ENCODE measurements at regions not wholly inside any gene's neighbourhood (a gene's known extent, or its start where the extent isn't known, plus 50 kb on each side); places are given as distances from the start of the nearest gene placed in this dataset.
"Not testable (repeated sequence)": the region's sequence is repeated elsewhere in the genome, so short reads cannot be mapped to it uniquely, and the experiment has no call there.

DNA sequence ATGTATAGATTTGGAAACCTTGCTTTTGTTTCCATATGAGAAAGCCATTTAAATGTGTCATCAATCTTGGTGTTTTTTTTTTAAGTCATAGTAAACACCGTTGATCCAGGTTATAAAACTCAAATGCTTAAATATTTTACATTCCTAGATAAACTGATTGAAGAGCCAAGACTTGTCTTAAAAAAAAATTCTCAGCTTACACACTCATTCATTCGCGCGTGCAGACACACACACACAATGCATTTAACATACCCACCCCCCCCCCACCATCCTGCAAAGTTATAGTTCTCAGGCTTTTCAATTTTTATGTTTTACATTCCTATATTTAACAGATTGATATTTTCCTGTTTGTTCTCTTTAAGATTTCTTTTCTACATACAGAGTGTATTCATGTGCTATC lies 536.4 kb downstream of the PRKD1 start:
- Mint-ChIP-seq H3K4me1 (no peaks in the 10 kb centered on the region), H3K27me3 (ENCODE audit: low read depth) (peaks cover 10% of the 10 kb centered on the region), H3K36me3 (ENCODE audit: low read depth) (no peaks in the 10 kb centered on the region), H3K4me3 (no peak overlapping the region), H3K9me3 (no peaks in the 10 kb centered on the region), H3K27ac (no peak overlapping the region)
- TF ChIP-seq, protein P1, sequence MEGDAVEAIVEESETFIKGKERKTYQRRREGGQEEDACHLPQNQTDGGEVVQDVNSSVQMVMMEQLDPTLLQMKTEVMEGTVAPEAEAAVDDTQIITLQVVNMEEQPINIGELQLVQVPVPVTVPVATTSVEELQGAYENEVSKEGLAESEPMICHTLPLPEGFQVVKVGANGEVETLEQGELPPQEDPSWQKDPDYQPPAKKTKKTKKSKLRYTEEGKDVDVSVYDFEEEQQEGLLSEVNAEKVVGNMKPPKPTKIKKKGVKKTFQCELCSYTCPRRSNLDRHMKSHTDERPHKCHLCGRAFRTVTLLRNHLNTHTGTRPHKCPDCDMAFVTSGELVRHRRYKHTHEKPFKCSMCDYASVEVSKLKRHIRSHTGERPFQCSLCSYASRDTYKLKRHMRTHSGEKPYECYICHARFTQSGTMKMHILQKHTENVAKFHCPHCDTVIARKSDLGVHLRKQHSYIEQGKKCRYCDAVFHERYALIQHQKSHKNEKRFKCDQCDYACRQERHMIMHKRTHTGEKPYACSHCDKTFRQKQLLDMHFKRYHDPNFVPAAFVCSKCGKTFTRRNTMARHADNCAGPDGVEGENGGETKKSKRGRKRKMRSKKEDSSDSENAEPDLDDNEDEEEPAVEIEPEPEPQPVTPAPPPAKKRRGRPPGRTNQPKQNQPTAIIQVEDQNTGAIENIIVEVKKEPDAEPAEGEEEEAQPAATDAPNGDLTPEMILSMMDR (IDR thresholded peaks at IDR 0.05; ENCODE audit: unreplicated experiment in 3 of 3), result no peak

DNA sequence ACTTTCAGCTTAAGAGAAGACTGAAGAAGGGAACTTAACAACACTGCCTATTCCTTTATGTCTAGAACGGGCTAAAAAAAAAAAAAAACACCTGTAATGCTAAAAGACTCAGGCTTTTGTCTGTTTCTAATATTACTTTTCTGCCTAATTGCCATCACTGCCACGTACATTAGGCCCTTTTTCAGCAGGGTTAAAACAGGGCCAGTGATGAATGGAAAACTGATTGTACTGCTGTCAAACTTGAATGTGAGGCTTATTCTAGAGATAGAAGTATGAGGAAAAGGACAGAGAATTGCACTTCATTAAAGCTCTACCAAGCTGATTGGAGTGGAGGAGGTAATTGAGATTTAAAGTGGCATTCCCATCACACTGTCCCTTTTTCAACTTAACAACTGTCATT lies 535.8 kb downstream of the PRKD1 start:
- TF ChIP-seq, protein P1 (IDR thresholded peaks at IDR 0.05; ENCODE audit: unreplicated experiment in 3 of 3), result no peak
- Mint-ChIP-seq H3K9me3 (no peaks in the 10 kb centered on the region), H3K4me3 (no peak overlapping the region), H3K27ac (no peak overlapping the region), H3K36me3 (ENCODE audit: low read depth) (no peaks in the 10 kb centered on the region), H3K4me1 (no peaks in the 10 kb centered on the region), H3K27me3 (ENCODE audit: low read depth) (peaks cover 10% of the 10 kb centered on the region)

DNA sequence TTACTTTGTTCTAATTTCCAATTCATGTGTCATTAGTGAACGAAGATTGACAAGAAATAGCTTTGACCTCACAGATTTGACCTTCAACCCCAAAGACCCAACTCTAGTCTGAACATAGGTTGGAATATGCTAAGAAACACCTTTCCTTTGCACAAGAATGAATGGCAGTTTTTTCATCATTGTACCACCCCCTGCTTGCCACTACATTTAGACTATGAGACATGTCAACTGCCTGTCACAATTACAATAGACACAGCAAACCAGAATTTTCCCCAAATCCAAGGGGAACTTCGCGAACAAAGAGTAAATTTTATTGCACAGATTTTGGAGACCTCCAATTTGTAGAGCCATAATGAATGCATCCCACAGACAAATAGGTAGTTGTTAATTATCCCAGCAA lies 535.4 kb downstream of the PRKD1 start:
- TF ChIP-seq, protein P1 (IDR thresholded peaks at IDR 0.05; ENCODE audit: unreplicated experiment in 3 of 3), result no peak
- Mint-ChIP-seq H3K4me1 (no peaks in the 10 kb centered on the region), H3K4me3 (no peak overlapping the region), H3K9me3 (no peaks in the 10 kb centered on the region), H3K27me3 (ENCODE audit: low read depth) (peaks cover 10% of the 10 kb centered on the region), H3K36me3 (ENCODE audit: low read depth) (no peaks in the 10 kb centered on the region), H3K27ac (no peak overlapping the region)

DNA sequence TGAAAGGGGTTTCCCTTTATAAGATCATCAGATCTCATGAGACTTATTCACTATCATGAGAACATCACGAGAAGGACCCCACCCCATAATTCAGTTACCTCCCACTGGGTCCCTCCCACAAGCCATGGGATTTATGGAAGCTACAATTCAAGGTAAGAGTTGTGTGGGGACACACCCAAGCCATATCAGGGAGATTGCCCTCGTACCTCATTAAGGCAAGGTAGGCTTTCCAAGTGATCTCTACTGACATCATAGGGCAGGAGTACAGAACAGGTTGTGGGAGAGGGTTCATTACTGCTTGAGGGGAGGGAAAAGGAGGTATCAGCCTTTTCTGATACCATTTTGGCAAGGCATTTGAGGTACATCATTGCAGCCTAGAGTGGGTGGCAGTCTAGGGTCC lies 524.6 kb downstream of the PRKD1 start:
- Mint-ChIP-seq H3K9me3 (peaks cover 12% of the 10 kb centered on the region), H3K27me3 (ENCODE audit: low read depth) (no peaks in the 10 kb centered on the region), H3K27ac (no peak overlapping the region), H3K4me3 (no peak overlapping the region), H3K4me1 (no peaks in the 10 kb centered on the region), H3K36me3 (ENCODE audit: low read depth) (no peaks in the 10 kb centered on the region)
- TF ChIP-seq, protein P1 (IDR thresholded peaks at IDR 0.05; ENCODE audit: unreplicated experiment in 3 of 3), result no peak

DNA sequence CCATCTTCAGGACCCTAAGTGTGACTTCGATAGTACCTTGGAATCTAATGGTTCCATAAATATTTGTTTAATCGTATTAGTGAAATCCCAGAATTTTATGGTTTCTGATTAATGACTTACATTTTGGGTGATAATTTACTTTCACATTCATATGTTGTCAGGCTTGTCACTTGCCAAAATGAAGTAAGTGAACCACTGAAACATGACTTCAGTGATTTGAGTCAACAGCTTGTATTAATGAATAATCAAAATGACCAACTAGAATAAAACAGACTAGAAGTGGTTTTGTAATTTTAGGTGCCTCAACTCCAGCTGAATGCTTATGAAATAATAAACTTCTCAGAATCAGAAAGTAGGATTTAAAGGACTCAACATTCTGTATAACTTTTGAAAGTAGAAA lies 517.1 kb downstream of the PRKD1 start:
- TF ChIP-seq, protein P1 (IDR thresholded peaks at IDR 0.05; ENCODE audit: unreplicated experiment in 3 of 3), result no peak
- Mint-ChIP-seq H3K4me1 (no peaks in the 10 kb centered on the region), H3K4me3 (no peak overlapping the region), H3K27ac (no peak overlapping the region), H3K27me3 (ENCODE audit: low read depth) (no peaks in the 10 kb centered on the region), H3K9me3 (peaks cover 18% of the 10 kb centered on the region), H3K36me3 (ENCODE audit: low read depth) (no peaks in the 10 kb centered on the region)

DNA sequence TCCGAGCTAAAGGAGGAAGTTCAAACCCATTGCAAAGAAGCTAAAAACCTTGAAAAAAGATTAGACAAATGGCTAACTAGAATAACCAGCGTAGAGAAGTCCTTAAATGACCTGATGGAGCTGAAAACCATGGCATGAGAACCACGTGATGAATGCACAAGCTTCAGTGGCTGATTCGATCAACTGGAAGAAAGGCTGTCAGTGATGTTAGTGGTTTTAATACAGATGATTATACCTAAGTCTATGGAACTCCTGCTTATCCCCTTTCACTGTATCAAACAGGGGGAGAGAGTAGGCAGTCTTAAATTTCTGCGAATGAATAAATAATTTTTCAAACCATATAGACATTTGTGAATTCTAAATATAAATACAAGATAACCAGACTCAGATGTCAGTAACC lies 512.7 kb downstream of the PRKD1 start:
- not testable (repeated sequence) for H3K4me1 Mint-ChIP-seq; H3K27ac Mint-ChIP-seq; H3K4me3 Mint-ChIP-seq; H3K9me3 Mint-ChIP-seq; H3K36me3 Mint-ChIP-seq (ENCODE audit: low read depth); H3K27me3 Mint-ChIP-seq (ENCODE audit: low read depth)

Data from nephron (organoid).